ENCODE measurements at regions not wholly inside any gene's neighbourhood (a gene's known extent, or its start where the extent isn't known, plus 50 kb on each side); places are given as distances from the start of the nearest gene placed in this dataset.

DNA sequence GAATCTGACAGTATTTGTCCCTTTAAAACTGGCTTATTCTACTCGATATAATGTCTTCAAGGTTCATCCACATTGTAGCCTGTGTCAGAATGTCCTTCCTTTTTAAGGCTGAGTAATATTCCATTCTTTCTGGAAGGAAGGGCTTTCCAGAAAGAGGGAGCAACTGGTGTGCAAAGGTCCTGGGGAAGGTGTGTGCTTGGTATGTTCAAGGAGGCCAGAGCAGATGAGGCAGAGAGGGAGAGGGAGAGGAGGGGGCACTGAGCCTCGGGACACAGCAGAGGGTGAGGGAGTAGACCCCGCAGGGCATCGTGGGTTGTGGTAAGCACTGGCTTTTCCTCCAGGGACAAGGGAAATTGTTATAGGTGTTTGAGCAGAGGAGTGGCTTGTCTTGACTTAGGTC lies 90.9 kb upstream of the NCOR2 start:
- no peak overlapping the region for H3K4me3 ChIP-seq (replicated peaks in 1 of 2; ENCODE audit: low read depth in 2 of 2, low read length in 2 of 2)
- DNase-seq (ENCODE audit: low read depth in 2 of 2): no peak
- TF ChIP-seq CTCF (IDR thresholded peaks at IDR 0.05; ENCODE audit: low read depth, low read length): no peak

DNA sequence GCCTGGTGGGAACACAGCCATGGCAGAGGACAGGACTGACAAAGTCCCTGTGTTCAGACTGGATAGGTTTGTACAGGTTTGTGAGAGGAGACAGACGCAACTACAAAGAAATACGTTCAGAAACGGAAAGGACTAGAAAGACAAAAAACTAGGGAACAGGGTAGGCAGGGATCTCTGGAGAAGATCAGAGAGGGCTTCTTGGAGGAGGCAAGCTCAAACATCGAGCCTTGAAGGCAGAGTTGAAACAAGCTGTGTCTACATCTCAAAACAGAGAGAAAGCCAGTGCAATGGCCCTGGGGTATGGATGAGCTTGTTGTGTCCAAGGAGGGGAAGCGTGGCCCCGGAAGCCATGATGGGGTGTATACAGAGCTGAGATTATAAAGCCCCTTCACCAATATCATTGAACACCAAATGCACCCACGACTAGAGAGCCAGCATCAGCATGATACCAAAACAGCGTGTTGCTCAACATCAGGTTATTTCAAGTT lies 89.6 kb upstream of the NCOR2 start:
- no peak for TF ChIP-seq CTCF (IDR thresholded peaks at IDR 0.05; ENCODE audit: low read depth, low read length)
- DNase-seq (ENCODE audit: low read depth in 2 of 2): no peak
- H3K4me3 ChIP-seq (replicated peaks in 1 of 2; ENCODE audit: low read depth in 2 of 2, low read length in 2 of 2): no peak overlapping the region

DNA sequence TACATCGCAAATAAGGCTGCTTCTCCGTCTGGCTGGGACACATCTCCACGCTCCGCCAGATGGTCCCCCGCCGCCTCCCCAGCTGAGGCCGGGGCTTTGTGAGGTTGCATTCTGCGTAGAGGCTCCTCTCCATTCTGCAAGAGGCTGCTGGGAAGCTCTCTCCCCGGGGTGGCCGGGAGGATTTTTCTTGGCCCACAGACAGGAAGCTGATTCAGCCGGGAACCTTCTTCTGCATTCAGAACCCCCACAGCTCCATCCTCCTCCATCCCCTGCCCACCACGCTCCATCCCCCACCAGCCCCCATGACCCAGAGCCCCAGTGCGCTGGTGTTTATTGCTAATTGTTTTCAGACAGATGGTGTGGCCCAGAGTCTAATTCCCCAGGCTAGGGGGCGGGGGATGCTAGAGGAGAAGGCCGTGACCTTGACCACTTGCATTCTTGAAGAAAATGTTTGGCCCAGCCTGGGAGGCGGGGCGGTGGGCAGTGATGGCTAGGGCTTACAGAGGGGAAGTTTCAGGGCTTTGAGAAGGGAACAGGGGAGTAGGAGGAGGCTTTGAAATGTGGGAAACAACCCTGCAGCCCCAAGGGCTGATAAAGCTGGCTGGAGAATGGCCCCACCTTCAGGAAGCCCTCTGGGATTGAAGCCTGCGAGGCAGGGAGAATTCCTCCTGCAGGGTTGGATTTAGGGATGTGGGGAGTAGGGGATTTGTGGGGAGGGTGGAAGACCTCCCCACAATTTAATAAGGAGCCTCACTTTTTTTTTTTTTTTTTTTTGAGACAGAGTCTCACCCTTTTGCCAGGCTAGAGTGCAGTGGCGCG lies 88.5 kb upstream of the NCOR2 start:
- H3K4me3 ChIP-seq (replicated peaks in 1 of 2; ENCODE audit: low read depth in 2 of 2, low read length in 2 of 2): no peak overlapping the region
- DNase-seq (ENCODE audit: low read depth in 2 of 2): peak; percentile 95 to 99
- TF ChIP-seq CTCF (IDR thresholded peaks at IDR 0.05; ENCODE audit: low read depth, low read length): peak; percentile 16

GRCh38 chr12:124655048-124655697 lies 87.8 kb upstream of the NCOR2 start:
- H3K4me3 ChIP-seq (replicated peaks in 1 of 2; ENCODE audit: low read depth in 2 of 2, low read length in 2 of 2): no peak overlapping the region
- no peak for TF ChIP-seq CTCF (IDR thresholded peaks at IDR 0.05; ENCODE audit: low read depth, low read length)
- DNase-seq (ENCODE audit: low read depth in 2 of 2): peak; percentile 70 to 93

DNA sequence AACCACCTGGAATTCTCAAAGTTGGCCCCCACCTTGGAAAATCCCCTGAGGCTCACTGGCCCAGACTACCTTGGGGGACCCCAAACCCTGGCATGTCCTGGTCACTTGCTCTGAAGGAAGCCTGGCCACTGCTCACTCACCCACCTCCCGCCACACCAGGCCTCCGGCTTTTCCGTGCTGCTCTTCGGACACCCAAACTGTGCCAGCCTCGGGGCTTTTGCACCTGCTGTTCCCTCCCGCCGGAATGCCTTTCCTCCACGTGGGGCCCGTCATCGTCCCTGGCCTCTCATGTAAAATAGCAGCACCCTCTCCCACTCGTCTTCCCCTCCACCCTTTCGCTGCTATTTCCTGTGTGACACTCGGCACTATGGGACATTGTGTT lies 87.2 kb upstream of the NCOR2 start:
- TF ChIP-seq CTCF (IDR thresholded peaks at IDR 0.05; ENCODE audit: low read depth, low read length): no peak
- H3K4me3 ChIP-seq (replicated peaks in 1 of 2; ENCODE audit: low read depth in 2 of 2, low read length in 2 of 2): no peak overlapping the region
- no peak for DNase-seq (ENCODE audit: low read depth in 2 of 2)

- TF ChIP-seq CTCF (IDR thresholded peaks at IDR 0.05; ENCODE audit: low read depth, low read length): no peak
- peak; percentile 36 to 49 for DNase-seq (ENCODE audit: low read depth in 2 of 2)
- no peak overlapping the region for H3K4me3 ChIP-seq (replicated peaks in 1 of 2; ENCODE audit: low read depth in 2 of 2, low read length in 2 of 2)
Measured at GRCh38 chr12:124653169-124653931, 85.9 kb upstream of the NCOR2 start.

Measured in cardiac fibroblast (primary cell).